ENCODE measurements at regions not wholly inside any gene's neighbourhood (a gene's known extent, or its start where the extent isn't known, plus 50 kb on each side); places are given as distances from the start of the nearest gene placed in this dataset.

DNA sequence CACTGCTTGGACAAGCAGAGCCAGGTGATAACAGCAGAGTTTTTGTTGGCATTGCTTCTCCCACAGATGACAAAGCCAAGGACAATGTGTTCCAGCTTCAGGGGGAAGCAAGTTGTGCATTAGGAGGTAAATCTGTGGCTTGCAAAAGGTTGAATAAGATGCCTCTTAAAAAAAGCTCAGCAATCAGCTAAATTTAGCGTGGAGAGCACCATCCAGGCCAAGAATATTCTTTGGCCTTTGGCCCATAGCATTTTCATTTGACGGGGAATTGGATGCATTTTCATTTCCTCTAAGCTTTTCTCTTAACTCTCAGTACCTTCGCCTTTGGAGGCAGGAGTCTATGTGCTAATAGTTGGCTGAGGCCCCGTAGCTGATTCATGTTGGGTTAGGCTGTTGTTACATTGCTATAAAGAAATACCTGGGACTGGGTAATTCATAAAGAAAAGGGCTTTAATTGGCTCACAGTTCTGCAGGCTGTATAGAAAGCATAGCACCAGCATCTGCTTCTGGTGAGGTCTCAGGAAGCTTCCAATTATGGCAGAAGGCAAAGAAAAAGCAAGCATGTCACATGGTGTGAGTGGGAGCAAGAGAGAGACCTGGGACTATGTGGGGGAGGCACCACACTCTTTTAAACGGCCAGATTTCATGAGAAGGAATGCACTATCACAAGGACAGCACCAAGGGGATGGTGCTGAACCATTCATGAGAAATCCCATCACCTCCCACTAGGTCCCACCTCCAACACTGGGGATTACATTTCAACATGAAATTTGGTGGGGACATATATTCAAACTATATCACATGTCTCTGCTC, 350.1 kb upstream of the C11orf87 start:
- H3K27me3 ChIP-seq (ENCODE audit: low read length) = 0 out of 2 replicates have a peak, but pooled peaks cover 3% of the 10 kb centered on the region
- DNase-seq = no peak
- no peaks in the 10 kb centered on the region for H3K36me3 ChIP-seq (ENCODE audit: insufficient read depth, low read length)
- no peak overlapping the region for H2AFZ ChIP-seq (ENCODE audit: low read length)
- no peak overlapping the region for H3K4me3 ChIP-seq (ENCODE audit: low read length)
- no peaks in the 10 kb centered on the region for H3K9me2 ChIP-seq (replicated peaks; ENCODE audit: insufficient read depth, low read length)
- no peaks in the 10 kb centered on the region for H3K9me3 ChIP-seq (ENCODE audit: low read length)
- H4K20me1 ChIP-seq (ENCODE audit: insufficient read depth, low read depth, low read length) = no peaks in the 10 kb centered on the region
- no peak overlapping the region for H3K27ac ChIP-seq (ENCODE audit: low read length)
- no peaks in the 10 kb centered on the region for H3K79me2 ChIP-seq (ENCODE audit: low read length)
- no peak overlapping the region for H3K4me2 ChIP-seq (ENCODE audit: low read depth, low read length, poor library complexity, severe bottlenecking)
- no peaks in the 10 kb centered on the region for H3K4me1 ChIP-seq (ENCODE audit: low read length)
- H3K9ac ChIP-seq (ENCODE audit: low read length) = no peak overlapping the region

DNA sequence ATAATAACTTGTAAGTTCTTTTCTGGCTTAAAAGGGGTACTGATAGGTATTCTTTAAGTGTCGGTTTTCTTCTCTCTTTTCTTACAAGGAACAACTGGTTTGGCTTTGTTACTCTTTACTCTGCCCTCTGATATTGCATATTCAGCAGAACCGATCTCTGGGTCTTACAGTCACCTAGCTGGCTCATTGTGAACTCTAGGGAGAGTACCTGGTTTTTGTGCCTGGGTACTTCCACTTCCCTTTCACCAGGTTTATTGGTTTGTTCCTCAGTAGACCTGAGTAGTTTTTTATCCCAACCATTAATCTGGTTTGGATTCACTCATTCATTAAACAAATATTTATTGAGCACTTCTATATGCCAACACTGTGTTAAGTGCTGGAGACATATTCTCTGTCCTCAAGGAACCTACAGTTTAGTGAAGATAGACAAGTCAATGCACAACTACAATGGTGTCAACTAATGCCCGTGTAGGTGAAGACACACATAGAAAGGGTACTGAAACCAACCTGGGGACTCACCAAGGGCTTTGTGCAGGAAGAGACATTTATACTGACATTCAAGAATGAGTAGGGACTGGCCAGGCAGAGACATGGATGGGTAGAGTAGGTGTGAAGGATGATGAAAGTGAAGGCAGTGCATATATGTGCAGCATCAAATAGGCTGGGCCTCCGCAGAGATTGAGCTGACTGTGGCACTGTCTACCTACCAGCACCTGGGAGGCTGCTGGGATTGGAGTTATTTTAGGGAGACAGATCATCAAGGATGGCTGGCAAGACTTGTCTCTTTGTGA, 348.8 kb upstream of the C11orf87 start:
- no peak overlapping the region for H3K4me2 ChIP-seq (ENCODE audit: low read depth, low read length, poor library complexity, severe bottlenecking)
- no peak overlapping the region for H3K27ac ChIP-seq (ENCODE audit: low read length)
- H3K4me3 ChIP-seq (ENCODE audit: low read length) = no peak overlapping the region
- H3K9me3 ChIP-seq (ENCODE audit: low read length) = no peaks in the 10 kb centered on the region
- H3K79me2 ChIP-seq (ENCODE audit: low read length) = no peaks in the 10 kb centered on the region
- no peaks in the 10 kb centered on the region for H3K4me1 ChIP-seq (ENCODE audit: low read length)
- no peak overlapping the region for H2AFZ ChIP-seq (ENCODE audit: low read length)
- 0 out of 2 replicates have a peak, but pooled peaks cover 3% of the 10 kb centered on the region for H3K27me3 ChIP-seq (ENCODE audit: low read length)
- H3K9me2 ChIP-seq (replicated peaks; ENCODE audit: insufficient read depth, low read length) = no peaks in the 10 kb centered on the region
- DNase-seq = no peak
- no peaks in the 10 kb centered on the region for H4K20me1 ChIP-seq (ENCODE audit: insufficient read depth, low read depth, low read length)
- H3K9ac ChIP-seq (ENCODE audit: low read length) = no peak overlapping the region
- H3K36me3 ChIP-seq (ENCODE audit: insufficient read depth, low read length) = no peaks in the 10 kb centered on the region

DNA sequence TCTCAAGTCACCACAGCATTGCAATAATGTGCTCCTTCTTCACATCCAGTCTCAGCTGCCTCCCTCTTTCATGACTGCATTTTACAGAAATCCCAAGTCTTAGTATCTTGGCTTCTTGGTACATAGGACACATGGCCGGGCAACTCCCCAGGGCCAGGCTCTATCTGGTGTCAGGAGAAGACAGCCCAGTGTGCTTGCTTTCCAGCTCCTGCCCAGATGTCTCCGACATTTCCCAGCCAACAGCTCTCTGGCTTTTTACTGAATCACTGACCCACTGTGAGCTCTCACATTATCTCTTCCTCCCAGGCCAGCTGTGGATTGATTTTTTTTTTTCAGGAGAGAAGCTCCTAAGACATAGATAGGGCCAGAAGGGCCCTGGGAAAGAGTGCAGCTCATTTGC, 346.0 kb upstream of the C11orf87 start:
- H2AFZ ChIP-seq (ENCODE audit: low read length) = no peak overlapping the region
- H3K9ac ChIP-seq (ENCODE audit: low read length) = no peak overlapping the region
- H3K27ac ChIP-seq (ENCODE audit: low read length) = no peak overlapping the region
- H3K9me2 ChIP-seq (replicated peaks; ENCODE audit: insufficient read depth, low read length) = no peaks in the 10 kb centered on the region
- H3K27me3 ChIP-seq (ENCODE audit: low read length) = 0 out of 2 replicates have a peak, but pooled peaks cover 3% of the 10 kb centered on the region
- no peaks in the 10 kb centered on the region for H3K9me3 ChIP-seq (ENCODE audit: low read length)
- no peaks in the 10 kb centered on the region for H3K36me3 ChIP-seq (ENCODE audit: insufficient read depth, low read length)
- H3K4me1 ChIP-seq (ENCODE audit: low read length) = no peaks in the 10 kb centered on the region
- no peaks in the 10 kb centered on the region for H3K79me2 ChIP-seq (ENCODE audit: low read length)
- no peak for DNase-seq
- H3K4me3 ChIP-seq (ENCODE audit: low read length) = no peak overlapping the region
- H3K4me2 ChIP-seq (ENCODE audit: low read depth, low read length, poor library complexity, severe bottlenecking) = no peak overlapping the region
- H4K20me1 ChIP-seq (ENCODE audit: insufficient read depth, low read depth, low read length) = no peaks in the 10 kb centered on the region

DNA sequence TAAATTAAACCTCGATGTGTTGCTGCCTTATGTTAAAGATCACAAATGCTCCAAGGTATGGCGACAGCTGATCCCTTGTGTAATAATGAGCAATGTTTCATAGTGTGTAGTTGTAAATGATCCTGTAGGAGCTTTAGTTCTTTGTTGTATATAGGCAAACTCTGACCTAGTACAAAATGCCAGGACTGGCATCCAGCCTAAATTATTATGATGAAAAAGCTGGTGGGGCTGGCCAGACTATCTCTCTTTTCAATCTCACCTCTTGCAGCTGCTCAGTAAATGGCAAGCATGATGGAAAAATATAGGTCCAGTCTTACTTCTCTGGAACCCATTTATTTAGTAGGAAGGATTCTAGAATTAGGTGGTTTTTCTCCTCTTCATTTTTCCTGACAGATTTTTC, 345.1 kb upstream of the C11orf87 start:
- Histone ChIP-seq H2AFZ (ENCODE audit: low read length) (no peak overlapping the region), H3K27me3 (ENCODE audit: low read length) (0 out of 2 replicates have a peak, but pooled peaks cover 3% of the 10 kb centered on the region), H3K9me3 (ENCODE audit: low read length) (no peaks in the 10 kb centered on the region), H3K9ac (ENCODE audit: low read length) (no peak overlapping the region), H3K4me2 (ENCODE audit: low read depth, low read length, poor library complexity, severe bottlenecking) (no peak overlapping the region), H3K79me2 (ENCODE audit: low read length) (no peaks in the 10 kb centered on the region), H3K4me3 (ENCODE audit: low read length) (no peak overlapping the region), H3K9me2 (replicated peaks; ENCODE audit: insufficient read depth, low read length) (no peaks in the 10 kb centered on the region), H3K36me3 (ENCODE audit: insufficient read depth, low read length) (no peaks in the 10 kb centered on the region), H3K4me1 (ENCODE audit: low read length) (no peaks in the 10 kb centered on the region), H3K27ac (ENCODE audit: low read length) (no peak overlapping the region), H4K20me1 (ENCODE audit: insufficient read depth, low read depth, low read length) (no peaks in the 10 kb centered on the region)
- no peak for DNase-seq

DNA sequence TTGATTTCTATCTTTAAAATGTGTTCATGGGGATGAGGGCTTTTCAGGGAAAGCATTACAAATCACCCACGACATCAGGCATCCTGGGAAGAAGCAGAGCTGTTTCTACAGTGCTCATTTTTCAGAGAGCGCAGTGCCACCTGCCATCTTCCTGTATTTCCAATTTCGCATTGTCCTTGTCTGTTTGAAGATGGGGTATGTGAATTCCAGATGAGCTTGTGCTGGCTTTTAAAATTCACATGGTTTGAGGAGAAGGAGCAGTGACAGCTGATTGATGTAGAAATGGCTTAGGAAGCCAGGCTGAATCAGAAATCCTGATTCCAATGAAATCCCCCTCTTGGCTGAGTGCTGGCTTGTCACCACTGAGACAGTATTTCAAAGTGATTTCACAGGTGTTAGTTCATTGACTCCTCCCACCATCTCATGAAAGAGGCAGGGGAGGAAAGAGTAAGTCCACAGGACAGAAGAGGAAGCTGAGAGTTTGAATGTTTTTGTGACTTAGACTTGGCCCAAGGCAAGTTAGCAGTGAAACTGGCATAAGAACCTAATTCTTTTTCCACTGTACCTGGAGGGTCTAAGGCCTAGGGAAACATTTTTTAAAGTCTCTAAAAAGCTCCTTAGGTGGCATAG, 344.6 kb upstream of the C11orf87 start:
- H3K9ac ChIP-seq (ENCODE audit: low read length) = no peak overlapping the region
- no peaks in the 10 kb centered on the region for H3K9me2 ChIP-seq (replicated peaks; ENCODE audit: insufficient read depth, low read length)
- no peak overlapping the region for H3K27ac ChIP-seq (ENCODE audit: low read length)
- no peaks in the 10 kb centered on the region for H3K36me3 ChIP-seq (ENCODE audit: insufficient read depth, low read length)
- H3K4me2 ChIP-seq (ENCODE audit: low read depth, low read length, poor library complexity, severe bottlenecking) = no peak overlapping the region
- no peak overlapping the region for H3K4me3 ChIP-seq (ENCODE audit: low read length)
- H3K9me3 ChIP-seq (ENCODE audit: low read length) = no peaks in the 10 kb centered on the region
- H4K20me1 ChIP-seq (ENCODE audit: insufficient read depth, low read depth, low read length) = no peaks in the 10 kb centered on the region
- no peaks in the 10 kb centered on the region for H3K79me2 ChIP-seq (ENCODE audit: low read length)
- H3K27me3 ChIP-seq (ENCODE audit: low read length) = 0 out of 2 replicates have a peak, but pooled peaks cover 3% of the 10 kb centered on the region
- no peak overlapping the region for H2AFZ ChIP-seq (ENCODE audit: low read length)
- H3K4me1 ChIP-seq (ENCODE audit: low read length) = no peaks in the 10 kb centered on the region
- DNase-seq = no peak

DNA sequence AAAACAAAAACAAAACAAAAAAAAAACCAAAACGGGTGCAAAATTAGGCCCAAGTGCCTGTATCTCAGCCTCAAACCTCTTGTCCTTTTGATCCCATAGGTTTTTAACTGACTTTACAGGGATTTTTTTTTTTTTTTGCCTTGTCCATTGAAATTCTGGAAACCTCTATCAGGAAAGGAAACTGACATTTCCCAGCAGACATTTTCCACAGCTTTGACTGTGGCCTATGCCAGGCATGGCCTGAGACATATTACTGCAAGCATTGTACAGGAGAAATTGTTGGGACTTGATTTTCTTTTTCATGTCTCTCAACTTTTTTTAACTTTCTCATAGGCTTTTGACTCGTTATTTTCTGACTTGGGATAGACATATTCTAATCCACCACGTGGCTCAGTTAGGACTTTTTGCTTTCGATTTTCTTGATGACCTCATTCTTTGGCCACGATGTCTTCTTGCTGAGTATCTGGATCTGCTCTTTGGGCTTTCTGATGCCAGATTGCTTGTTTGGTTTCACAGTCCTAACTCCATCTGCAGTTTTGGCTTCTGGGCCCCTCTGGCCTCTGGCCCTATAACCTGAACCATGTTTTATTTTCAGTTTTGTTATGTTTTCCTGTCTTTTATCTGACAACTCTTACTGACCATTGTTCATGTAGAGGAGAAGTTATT, 336.1 kb upstream of the C11orf87 start:
- no peak overlapping the region for H3K9ac ChIP-seq (ENCODE audit: low read length)
- no peaks in the 10 kb centered on the region for H3K9me2 ChIP-seq (replicated peaks; ENCODE audit: insufficient read depth, low read length)
- H4K20me1 ChIP-seq (ENCODE audit: insufficient read depth, low read depth, low read length) = no peaks in the 10 kb centered on the region
- H3K4me2 ChIP-seq (ENCODE audit: low read depth, low read length, poor library complexity, severe bottlenecking) = no peak overlapping the region
- H3K9me3 ChIP-seq (ENCODE audit: low read length) = no peaks in the 10 kb centered on the region
- no peaks in the 10 kb centered on the region for H3K79me2 ChIP-seq (ENCODE audit: low read length)
- no peak overlapping the region for H2AFZ ChIP-seq (ENCODE audit: low read length)
- H3K36me3 ChIP-seq (ENCODE audit: insufficient read depth, low read length) = no peaks in the 10 kb centered on the region
- H3K4me3 ChIP-seq (ENCODE audit: low read length) = no peak overlapping the region
- no peak overlapping the region for H3K27ac ChIP-seq (ENCODE audit: low read length)
- no peaks in the 10 kb centered on the region for H3K4me1 ChIP-seq (ENCODE audit: low read length)
- H3K27me3 ChIP-seq (ENCODE audit: low read length) = no peaks in the 10 kb centered on the region
- DNase-seq = no peak

DNA sequence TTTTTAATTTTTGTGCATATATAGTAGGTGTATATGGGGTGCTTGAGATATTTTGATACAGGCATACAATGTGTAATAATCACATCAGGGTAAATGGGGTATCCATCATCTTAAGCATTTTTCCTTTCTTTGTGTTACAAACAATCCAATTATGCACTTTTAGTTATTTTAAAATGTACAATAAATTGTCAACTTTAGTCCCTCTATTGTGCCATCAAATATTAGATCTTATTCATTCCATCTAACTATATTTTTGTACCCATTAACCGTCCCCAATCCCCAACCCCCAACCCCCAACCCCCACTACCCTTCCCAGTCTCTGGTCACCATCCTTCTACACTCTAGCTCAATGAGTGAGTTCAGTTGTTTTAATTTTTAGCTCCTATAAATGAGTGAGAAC, 335.1 kb upstream of the C11orf87 start:
- no peaks in the 10 kb centered on the region for H3K9me2 ChIP-seq (replicated peaks; ENCODE audit: insufficient read depth, low read length)
- H3K79me2 ChIP-seq (ENCODE audit: low read length) = no peaks in the 10 kb centered on the region
- H3K9me3 ChIP-seq (ENCODE audit: low read length) = no peaks in the 10 kb centered on the region
- DNase-seq = no peak
- no peaks in the 10 kb centered on the region for H3K36me3 ChIP-seq (ENCODE audit: insufficient read depth, low read length)
- H3K27ac ChIP-seq (ENCODE audit: low read length) = no peak overlapping the region
- no peak overlapping the region for H2AFZ ChIP-seq (ENCODE audit: low read length)
- no peak overlapping the region for H3K9ac ChIP-seq (ENCODE audit: low read length)
- H3K4me3 ChIP-seq (ENCODE audit: low read length) = no peak overlapping the region
- H4K20me1 ChIP-seq (ENCODE audit: insufficient read depth, low read depth, low read length) = no peaks in the 10 kb centered on the region
- no peaks in the 10 kb centered on the region for H3K4me1 ChIP-seq (ENCODE audit: low read length)
- no peaks in the 10 kb centered on the region for H3K27me3 ChIP-seq (ENCODE audit: low read length)
- H3K4me2 ChIP-seq (ENCODE audit: low read depth, low read length, poor library complexity, severe bottlenecking) = no peak overlapping the region

DNA sequence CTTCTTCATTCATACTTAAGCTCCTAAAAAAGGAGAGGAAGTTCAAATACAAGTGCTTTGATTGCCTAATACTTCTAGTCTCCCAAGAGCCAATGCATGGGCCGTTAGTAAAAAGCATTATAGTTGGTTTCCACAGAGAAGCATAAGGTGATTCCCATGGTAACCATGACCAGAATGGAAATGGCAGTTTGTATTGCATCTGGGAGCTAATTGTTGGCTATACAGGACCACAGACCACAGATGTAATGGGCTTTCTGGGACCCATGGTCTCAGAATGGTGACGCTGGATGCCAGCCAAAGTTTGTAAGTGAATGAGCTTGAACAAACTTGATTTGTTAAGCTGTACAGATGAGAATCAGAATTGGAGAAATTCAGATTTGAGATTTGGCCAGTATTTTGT, 333.9 kb upstream of the C11orf87 start:
- Histone ChIP-seq H3K9me2 (replicated peaks; ENCODE audit: insufficient read depth, low read length) (no peaks in the 10 kb centered on the region), H3K79me2 (ENCODE audit: low read length) (no peaks in the 10 kb centered on the region), H3K4me2 (ENCODE audit: low read depth, low read length, poor library complexity, severe bottlenecking) (no peak overlapping the region), H2AFZ (ENCODE audit: low read length) (no peak overlapping the region), H3K9ac (ENCODE audit: low read length) (no peak overlapping the region), H4K20me1 (ENCODE audit: insufficient read depth, low read depth, low read length) (no peaks in the 10 kb centered on the region), H3K4me3 (ENCODE audit: low read length) (no peak overlapping the region), H3K4me1 (ENCODE audit: low read length) (no peaks in the 10 kb centered on the region), H3K9me3 (ENCODE audit: low read length) (no peaks in the 10 kb centered on the region), H3K27me3 (ENCODE audit: low read length) (no peaks in the 10 kb centered on the region), H3K36me3 (ENCODE audit: insufficient read depth, low read length) (no peaks in the 10 kb centered on the region), H3K27ac (ENCODE audit: low read length) (no peak overlapping the region)
- no peak for DNase-seq
